ENCODE measurements at regions not wholly inside any gene's neighbourhood (a gene's known extent, or its start where the extent isn't known, plus 50 kb on each side); places are given as distances from the start of the nearest gene placed in this dataset.

- DNase-seq = no peak
These were observed 477.4 kb upstream of the MDFIC2 start for GRCh38 chr3:70789878-70790277.

DNA sequence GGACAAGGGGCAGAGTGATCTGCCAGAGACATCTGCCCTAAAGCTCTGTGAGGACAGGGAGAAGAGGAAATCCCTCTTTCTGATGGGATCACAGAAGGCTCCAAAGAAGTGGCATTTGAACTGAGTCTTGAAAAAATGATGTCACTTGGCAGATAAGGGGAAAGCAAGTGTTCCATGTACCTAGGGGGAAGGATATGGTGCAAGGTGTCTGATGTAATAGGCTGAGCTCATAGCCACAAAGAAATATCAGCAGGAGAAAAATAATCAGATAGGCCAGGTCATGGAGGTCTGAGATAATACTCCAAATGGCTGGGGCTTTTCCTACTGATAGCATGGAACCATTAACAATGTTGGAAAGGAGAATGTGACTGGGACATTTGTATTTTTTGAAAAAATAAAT, 468.4 kb upstream of the MDFIC2 start:
- no peak for DNase-seq

GRCh38 chr3:70779296-70779695, 466.9 kb upstream of the MDFIC2 start:
- no peak for DNase-seq

DNA sequence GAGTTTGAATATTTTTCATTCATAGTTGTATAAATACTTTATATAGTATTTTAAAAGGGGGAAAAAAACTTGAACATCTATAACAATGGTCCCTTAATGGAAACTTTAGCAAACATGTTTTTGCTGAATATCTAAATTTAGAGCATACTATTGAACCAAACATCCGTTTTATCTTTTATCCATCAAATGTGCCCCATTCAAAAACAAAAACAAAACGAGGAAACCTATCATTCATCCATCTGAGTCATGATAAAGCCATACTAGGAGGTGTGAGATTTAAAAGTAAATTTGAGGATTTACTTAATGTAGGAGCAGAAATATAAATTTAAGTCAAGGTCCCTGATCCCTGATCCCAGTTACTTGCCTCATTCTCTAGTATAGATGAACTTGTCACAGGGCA, 463.6 kb upstream of the MDFIC2 start:
- no peak for DNase-seq

DNA sequence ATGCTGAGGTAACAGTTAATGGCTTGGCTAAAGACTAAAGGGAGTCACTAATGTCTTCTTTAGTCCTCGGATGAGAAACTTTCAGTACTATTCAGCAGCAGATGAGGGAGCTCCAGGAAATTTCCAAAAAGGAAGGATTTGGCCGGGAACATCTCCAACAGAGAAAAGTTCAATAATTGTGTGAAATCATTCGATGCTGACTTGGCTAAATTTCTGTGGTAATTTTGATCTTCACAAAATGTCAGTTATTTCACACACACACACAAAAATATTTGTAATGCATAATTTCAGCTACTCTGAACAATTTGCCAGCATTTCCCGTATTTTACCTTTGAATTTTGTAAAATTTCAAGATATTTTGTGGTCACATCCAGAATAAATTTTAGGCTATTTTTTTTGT, 462.8 kb upstream of the MDFIC2 start:
- DNase-seq = no peak

DNA sequence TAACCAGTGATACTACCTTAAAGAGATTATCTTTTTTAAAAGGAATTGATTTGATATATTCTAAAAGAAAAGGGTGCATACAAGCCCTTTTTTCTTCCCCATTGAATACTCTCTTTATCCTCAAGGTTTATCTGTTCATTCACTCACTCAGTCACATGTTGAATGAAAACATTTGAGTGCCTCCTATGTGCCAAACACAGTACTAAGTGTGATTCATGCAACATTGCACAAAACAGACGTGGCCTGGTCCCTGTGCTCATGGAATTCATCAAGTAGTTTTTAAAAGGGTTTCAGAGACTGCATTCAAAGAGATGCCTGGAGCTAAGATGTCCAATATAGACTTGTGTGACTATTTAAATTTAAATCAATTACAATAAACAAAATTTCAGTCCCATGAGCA, 462.2 kb upstream of the MDFIC2 start:
- DNase-seq = no peak

DNA sequence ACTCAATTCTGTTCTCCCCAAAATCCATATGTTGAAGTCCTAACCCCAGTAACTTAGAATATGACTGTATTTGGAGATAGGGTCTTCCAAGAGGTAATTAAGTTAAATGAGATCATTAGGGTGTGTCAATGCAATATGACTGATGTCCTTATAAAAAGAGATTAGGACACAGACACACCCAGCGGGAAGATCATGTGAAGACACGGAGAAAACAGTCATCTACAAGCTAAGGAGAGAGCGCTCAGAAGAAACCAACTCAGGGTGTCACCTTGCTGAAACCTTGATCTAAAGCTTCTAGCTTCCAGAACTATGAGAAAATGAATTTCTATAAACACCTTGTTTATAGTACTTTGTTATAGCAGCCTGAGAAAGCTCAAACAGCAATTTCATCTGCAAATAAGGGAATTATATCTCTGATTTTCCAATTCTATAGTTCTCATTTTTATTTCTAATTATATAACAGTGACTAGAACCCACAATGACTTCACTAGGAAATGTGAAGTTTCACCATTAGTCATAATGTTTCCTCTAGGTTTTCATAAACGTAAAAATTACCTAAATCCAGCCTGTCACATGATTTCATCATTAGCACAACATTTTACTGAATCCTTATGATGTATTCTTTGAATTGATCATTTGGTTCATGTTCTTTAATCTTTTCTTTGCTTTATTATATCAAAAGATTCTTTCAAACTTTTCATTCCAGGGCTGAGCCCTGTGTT, 459.1 kb upstream of the MDFIC2 start:
- DNase-seq = no peak

- DNase-seq = no peak
These were observed 458.2 kb upstream of the MDFIC2 start for GRCh38 chr3:70770650-70771049.

GRCh38 chr3:70766301-70766700, 453.9 kb upstream of the MDFIC2 start:
- DNase-seq = no peak

GRCh38 chr3:70763894-70764293, 451.5 kb upstream of the MDFIC2 start:
- no peak for DNase-seq

GRCh38 chr3:70757658-70758057, 445.2 kb upstream of the MDFIC2 start:
- DNase-seq = no peak

GRCh38 chr3:70755526-70755925, 443.1 kb upstream of the MDFIC2 start:
- DNase-seq = no peak

DNA sequence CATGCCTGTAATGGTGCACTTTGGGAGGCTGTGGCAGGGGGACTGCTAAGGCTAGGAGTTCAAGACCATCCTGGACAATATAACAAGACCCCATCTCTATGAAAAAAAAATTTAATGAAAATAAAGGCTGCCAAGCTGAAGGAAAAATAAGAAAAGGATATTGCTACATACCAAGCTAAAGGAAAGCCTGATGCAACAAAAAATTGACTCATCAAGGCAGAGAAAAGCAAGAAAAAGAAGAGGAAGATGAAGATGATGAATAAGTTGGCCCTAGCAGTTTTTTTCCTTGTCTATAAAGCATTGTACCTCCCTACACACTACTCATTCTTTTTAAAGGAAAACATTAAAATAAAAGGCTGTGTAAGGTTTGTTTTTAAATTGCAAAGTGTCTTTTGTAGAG, 441.9 kb upstream of the MDFIC2 start:
- no peak for DNase-seq

DNA sequence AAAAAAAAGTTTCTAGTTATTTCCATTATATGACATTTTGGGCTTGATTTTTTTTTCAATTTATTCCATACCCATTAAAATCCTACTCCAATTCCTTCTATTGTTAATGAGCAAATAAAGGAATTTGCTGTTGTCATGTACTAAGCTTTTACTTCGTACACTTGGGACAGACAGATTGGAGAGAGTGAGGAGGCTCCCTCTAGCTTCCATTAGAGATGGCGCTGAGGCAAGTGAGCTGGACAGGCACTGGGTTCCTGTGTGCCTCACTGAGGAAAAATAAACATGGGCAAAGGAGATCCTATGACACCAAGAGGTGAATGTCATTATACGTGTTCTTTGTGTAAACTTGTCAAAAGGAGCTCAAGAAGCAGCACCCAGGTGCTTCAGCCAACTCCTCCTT, 441.1 kb upstream of the MDFIC2 start:
- DNase-seq = no peak

DNA sequence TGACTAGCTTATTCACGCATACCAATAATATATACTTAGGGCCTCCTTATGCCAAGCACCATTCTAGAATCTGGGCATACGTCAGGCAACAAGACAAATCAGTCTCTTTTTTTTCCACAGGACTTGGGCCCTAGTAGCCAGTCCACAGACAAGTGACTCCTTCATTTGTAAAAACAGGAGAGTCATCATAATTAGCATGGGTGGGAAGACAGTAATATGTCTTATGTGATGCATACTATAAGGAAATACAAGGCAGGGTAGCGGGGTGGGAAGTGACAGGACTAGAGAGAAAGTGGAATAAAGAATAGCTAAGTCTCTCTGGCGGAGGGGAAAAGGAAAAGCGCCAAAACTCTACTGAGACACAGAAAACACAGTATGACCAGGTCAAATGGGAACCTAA, 439.6 kb upstream of the MDFIC2 start:
- DNase-seq = no peak

GRCh38 chr3:70749122-70749521, 436.7 kb upstream of the MDFIC2 start:
- DNase-seq = no peak

DNA sequence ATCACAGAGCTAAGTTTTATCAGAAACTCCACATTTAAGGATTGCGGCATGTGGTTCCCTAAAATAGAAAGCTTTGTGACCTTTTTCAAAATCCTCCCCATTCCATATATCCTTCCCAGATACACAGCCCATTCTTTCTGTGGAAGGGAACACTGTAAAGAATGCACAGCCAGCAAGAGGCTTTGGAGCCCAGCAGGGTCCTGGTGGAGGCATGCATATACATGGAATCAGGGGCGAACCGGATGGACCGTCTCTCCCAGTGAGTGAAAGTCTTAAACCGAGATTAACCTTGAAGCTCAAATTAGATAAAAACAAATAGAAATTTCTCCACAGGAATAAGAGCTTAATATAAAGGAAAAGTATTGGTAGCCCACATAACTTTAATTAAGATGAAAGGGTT, 436.2 kb upstream of the MDFIC2 start:
- DNase-seq = no peak

- DNase-seq = no peak
These were observed 435.4 kb upstream of the MDFIC2 start for GRCh38 chr3:70747847-70748246.

GRCh38 chr3:70744536-70744935, 432.1 kb upstream of the MDFIC2 start:
- DNase-seq = no peak

GRCh38 chr3:70743754-70744153, 431.3 kb upstream of the MDFIC2 start:
- no peak for DNase-seq

GRCh38 chr3:70742081-70742480, 429.6 kb upstream of the MDFIC2 start:
- DNase-seq = no peak

DNA sequence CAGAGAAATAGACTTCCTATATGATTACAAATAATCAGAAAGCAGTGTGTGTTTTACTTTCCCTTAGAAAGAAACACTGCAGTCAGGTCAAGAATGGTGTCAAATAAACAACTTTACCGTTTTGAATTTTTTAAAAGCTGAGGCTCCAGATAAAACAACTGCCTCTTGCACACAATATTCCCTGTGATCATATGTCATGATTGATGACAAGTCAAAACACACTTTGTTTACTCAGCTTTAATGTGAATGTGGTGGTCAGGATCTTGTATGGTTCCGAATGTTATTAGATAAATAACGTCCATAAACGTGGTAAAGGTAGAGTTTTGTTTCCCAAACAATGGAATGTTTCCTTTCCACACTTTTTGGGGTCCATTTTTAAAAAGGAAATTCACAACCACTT, 428.4 kb upstream of the MDFIC2 start:
- DNase-seq = no peak

GRCh38 chr3:70740071-70740470, 427.6 kb upstream of the MDFIC2 start:
- no peak for DNase-seq

- no peak for DNase-seq
These were observed 425.8 kb upstream of the MDFIC2 start for GRCh38 chr3:70738291-70738681.

DNA sequence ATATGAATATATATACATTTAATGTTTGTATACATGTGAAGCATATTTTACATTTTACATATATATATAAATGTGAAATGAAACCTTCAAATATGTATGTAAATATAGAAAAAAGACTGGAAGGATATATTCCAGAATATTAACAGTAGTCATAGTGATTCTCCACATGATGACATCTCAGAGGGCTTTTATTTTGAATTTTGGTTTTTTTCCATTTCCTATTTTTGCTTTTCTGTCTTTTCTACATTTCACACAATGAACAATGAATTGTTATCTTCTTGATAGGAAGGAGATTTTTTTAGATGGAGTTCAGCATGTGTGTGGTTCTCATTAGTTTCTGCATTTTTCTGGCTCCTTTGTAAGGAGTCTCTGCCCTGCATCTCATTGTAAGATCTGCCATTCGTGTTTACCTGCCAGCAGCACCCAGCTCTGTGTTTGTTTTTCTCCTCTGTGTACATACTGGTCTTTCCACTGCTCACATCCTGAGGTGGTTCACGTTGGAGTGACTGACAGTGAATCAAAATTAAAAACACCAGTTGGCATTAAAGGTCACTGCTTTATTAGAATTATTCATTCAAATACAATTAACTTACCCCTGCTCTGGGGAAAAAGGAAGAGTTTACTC, 425.3 kb upstream of the MDFIC2 start:
- DNase-seq = no peak

Measured in activated T-cell treated with anti-CD3 and anti-CD28 coated beads, Interleukin-2, amount 50 U/mL, for 48 hours (primary cell).